Activated naive CD8-positive, alpha-beta T cell treated with anti-CD3 and anti-CD28 coated beads for 36 hours (primary cell): ENCODE measurements at regions not wholly inside any gene's neighbourhood (a gene's known extent, or its start where the extent isn't known, plus 50 kb on each side); places are given as distances from the start of the nearest gene placed in this dataset.
"Not testable (repeated sequence)": the region's sequence is repeated elsewhere in the genome, so short reads cannot be mapped to it uniquely, and the experiment has no call there.

Experiments
- DNase-seq: peaks from one replicate; pipeline ENCODE4 v3.0.0; 2021
- H3K27ac Mint-ChIP-seq: one replicate; pipeline ENCODE4 v1.8.0; 2022; ENCODE audit warnings: mild to moderate bottlenecking, moderate library complexity, mixed read lengths
- H3K27me3 Mint-ChIP-seq: one replicate; pipeline ENCODE4 v1.8.0; 2022; ENCODE audit warnings: mild to moderate bottlenecking, mixed read lengths
- H3K36me3 Mint-ChIP-seq: one replicate; pipeline ENCODE4 v1.8.0; 2021; ENCODE audit warnings: mild to moderate bottlenecking, mixed read lengths
- H3K4me1 Mint-ChIP-seq: one replicate; pipeline ENCODE4 v1.8.0; 2021; ENCODE audit warnings: mixed read lengths
- H3K4me3 Mint-ChIP-seq: one replicate; pipeline ENCODE4 v1.8.0; 2022; ENCODE audit warnings: mild to moderate bottlenecking, moderate library complexity, mixed read lengths
- H3K9me3 Mint-ChIP-seq: one replicate; pipeline ENCODE4 v1.8.0; 2022; ENCODE audit warnings: mixed read lengths

DNA sequence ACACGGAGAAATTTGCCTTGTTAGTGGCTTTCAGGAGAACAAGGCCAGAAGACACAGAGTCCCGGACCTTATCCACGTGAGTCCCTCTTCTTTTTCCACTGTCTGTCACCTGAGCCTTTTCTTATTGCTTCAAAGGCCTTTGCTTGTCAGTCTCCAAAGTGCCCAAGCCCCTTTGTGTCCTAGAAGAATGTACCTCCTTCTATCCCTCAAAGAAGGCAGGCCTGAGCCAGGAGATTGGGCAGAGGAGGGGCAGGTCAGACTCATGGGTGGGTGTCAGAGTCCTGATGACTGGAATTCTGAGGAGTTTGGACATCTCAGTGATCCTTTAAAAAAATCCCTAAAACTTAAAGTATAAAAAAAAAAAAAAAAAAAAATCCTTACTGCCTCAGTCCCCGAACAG lies 299.6 kb upstream of the NCAM1 start:
- Mint-ChIP-seq H3K4me3 (no peak overlapping the region), H3K4me1 (no peaks in the 10 kb centered on the region), H3K36me3 (no peaks in the 10 kb centered on the region), H3K9me3 (no peaks in the 10 kb centered on the region), H3K27ac (no peak overlapping the region), H3K27me3 (no peaks in the 10 kb centered on the region)
- no peak for DNase-seq

DNA sequence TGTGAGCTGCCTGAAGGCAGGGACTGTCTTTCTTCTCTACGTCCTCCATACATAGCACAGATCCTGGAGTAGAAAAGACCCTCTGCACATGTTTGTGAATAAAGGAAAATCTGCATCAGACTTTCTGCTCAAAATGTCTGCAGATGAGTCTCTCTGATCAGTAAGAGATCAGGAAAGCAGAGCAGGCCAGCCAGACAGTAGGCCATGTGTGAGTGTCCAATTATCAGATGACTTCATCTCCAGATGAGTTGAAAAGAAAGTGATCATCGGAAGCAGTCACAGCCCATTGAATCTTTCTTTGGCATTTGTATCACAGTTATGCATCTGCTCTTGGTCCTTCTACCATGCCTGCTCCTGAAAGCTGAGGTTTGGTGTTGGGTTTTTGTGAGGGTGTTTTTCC lies 298.7 kb upstream of the NCAM1 start:
- no peak for DNase-seq
- H3K36me3 Mint-ChIP-seq, result no peaks in the 10 kb centered on the region
- no peaks in the 10 kb centered on the region for H3K4me1 Mint-ChIP-seq
- H3K9me3 Mint-ChIP-seq, result no peaks in the 10 kb centered on the region
- no peak overlapping the region for H3K4me3 Mint-ChIP-seq
- no peak overlapping the region for H3K27ac Mint-ChIP-seq
- no peaks in the 10 kb centered on the region for H3K27me3 Mint-ChIP-seq

DNA sequence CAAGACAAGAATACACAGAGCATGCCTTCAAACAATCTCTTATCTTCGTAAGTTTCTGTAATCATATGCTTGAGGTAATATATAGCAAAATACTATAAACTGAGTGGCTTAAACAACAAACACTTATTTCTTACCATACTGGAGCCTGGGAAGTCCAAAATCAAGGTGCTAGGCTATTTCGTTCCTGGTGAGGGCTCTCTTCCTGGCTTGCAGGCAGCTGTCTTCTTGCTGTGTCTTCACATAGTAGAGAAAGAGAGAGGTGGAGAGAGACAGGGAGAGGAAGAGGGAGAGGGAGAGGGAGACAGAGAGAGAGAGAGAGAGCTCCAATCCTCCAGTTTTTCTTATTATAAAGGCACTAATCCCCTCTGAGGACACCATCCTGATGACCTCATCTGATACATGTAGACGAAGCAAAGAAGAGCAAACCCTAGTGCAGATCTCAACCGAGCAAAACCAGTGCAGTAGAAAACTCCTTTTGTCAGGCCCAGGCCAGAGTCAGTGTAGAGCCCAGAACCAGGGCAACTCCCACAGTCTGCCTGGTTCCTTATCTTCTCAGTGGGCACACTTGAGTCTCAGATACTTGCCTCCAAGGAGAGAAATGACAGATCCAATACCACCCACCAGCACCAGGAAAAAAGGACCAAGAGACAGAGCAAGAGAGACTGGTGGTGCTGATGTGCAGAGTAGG lies 297.1 kb upstream of the NCAM1 start:
- no peaks in the 10 kb centered on the region for H3K9me3 Mint-ChIP-seq
- H3K4me1 Mint-ChIP-seq, result no peaks in the 10 kb centered on the region
- no peaks in the 10 kb centered on the region for H3K36me3 Mint-ChIP-seq
- DNase-seq, result no peak
- H3K4me3 Mint-ChIP-seq, result no peak overlapping the region
- no peak overlapping the region for H3K27ac Mint-ChIP-seq
- H3K27me3 Mint-ChIP-seq, result no peaks in the 10 kb centered on the region

DNA sequence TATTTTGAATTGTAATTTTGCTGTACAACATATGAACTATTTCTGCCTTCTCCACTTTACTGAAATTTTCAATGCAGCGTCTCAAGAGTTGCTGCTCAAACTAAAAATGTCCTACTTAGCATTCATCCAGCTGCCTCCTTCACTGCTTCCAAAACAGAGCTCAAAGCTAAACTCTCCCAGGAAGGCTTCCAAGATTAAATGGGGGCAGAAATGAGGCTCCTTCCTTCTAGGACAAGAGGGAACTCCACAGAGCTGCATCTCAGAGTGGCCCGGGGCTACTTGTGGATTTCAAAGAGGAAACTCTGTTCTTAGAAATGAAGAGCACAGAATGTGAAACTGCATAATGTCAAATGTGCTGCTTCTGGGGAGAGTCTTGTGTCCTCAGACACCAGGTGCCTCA lies 295.9 kb upstream of the NCAM1 start:
- DNase-seq, result no peak
- H3K27ac Mint-ChIP-seq, result no peak overlapping the region
- H3K4me1 Mint-ChIP-seq, result no peaks in the 10 kb centered on the region
- H3K4me3 Mint-ChIP-seq, result no peak overlapping the region
- no peaks in the 10 kb centered on the region for H3K27me3 Mint-ChIP-seq
- H3K36me3 Mint-ChIP-seq, result no peaks in the 10 kb centered on the region
- H3K9me3 Mint-ChIP-seq, result no peaks in the 10 kb centered on the region

DNA sequence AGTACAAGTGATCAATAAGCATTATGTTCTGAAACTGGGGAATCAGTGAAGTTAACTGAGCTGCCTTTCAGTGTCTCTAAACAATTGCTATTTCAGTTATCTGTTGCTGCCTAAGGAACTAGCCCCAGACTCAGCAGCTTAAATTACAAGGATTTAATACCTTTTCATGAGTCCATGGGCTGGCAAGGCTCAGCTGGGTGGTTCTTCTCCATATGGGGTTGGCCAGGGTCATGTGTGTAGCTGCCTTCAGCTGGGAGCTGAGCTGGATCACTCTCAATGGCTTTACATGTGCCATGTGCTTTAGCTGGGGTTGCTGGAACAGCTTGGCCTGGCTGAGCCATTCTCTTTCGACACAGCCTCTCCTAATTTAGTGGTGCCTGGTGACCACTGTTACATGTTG lies 295.0 kb upstream of the NCAM1 start:
- no peaks in the 10 kb centered on the region for H3K4me1 Mint-ChIP-seq
- peaks cover 3% of the 10 kb centered on the region for H3K27me3 Mint-ChIP-seq
- no peak overlapping the region for H3K27ac Mint-ChIP-seq
- no peaks in the 10 kb centered on the region for H3K36me3 Mint-ChIP-seq
- no peaks in the 10 kb centered on the region for H3K9me3 Mint-ChIP-seq
- H3K4me3 Mint-ChIP-seq, result no peak overlapping the region
- DNase-seq, result no peak

DNA sequence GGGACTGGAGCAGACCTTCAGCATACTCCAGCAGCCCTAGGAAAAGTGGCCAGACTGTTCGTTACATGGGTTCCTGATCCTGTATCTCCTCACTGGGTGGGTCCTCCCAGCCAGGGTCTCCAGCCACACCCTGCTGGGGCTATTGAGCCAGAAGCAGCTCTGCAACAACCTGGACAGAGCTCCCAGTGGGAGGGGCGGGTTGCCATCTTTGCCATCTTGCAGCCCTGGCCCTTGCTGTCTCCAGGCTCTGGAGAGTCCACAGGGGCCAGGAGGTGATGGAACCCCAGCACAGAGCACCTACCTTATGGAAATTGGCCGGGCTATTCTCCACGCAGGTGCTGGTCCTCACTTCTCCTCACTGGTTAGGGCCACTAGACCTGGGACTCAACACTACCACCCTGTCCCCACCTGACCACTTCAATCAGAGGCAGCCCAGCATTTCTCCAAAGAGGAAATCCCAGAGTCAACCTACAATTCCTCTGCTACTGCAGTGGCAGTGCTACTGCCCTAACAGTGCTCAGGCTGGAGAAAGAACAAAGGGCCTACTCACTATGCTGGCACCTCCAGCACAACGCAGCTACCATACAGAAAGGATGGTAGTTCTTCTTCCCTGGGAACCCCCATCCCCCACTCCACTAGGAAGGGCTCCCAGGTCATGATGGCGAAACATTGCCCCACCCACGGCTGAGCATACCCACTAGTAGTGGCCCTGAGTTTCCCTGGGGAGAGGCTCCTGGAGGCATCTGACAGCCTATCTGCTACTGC lies 290.2 kb upstream of the NCAM1 start:
- Mint-ChIP-seq H3K27me3 (peaks cover 9% of the 10 kb centered on the region), H3K9me3 (no peaks in the 10 kb centered on the region), H3K4me1 (no peaks in the 10 kb centered on the region), H3K36me3 (no peaks in the 10 kb centered on the region), H3K27ac (no peak overlapping the region), H3K4me3 (no peak overlapping the region)
- no peak for DNase-seq

DNA sequence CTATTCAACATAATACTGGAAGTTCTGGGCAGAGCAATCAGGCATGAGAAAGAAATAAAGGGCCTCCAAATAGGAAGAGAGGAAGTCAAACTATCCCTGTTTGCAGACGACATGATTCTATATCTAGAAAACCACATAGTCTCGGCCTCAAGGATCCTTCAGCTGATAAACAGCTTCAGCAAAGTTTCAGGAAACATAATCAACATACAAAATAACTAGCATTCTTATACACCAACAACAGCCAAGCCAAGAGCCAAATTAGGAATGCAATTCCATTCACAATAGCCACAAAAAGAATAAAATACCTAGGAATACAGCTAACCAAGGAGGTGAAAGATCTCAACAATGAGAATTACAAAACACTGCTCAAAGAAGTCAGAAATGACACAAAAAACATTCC lies 287.8 kb upstream of the NCAM1 start:
- H3K4me3 Mint-ChIP-seq, H3K27ac Mint-ChIP-seq, H3K27me3 Mint-ChIP-seq, H3K4me1 Mint-ChIP-seq, H3K9me3 Mint-ChIP-seq, DNase-seq, H3K36me3 Mint-ChIP-seq: not testable (repeated sequence)

DNA sequence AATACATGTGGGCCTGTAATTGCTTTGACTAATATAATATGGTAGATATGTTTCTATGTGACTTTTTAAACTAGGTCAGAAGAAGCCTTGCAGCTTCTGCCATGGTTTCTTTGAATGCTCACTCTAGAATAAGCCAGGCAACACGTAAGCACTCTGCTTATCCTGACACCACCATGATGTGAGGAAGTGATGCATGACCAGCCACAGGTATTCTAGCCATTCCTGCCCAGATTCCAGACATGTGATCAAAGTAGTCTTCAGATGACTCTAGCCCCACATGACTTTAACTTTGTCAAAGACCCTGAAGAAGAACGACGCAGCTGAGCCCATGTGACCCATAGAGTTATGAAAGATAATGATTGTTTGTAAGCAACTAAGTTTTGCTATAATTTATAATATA lies 276.1 kb upstream of the NCAM1 start:
- Mint-ChIP-seq H3K4me3 (no peak overlapping the region), H3K36me3 (no peaks in the 10 kb centered on the region), H3K9me3 (peaks cover 3% of the 10 kb centered on the region), H3K27ac (no peak overlapping the region), H3K27me3 (peaks cover 9% of the 10 kb centered on the region), H3K4me1 (no peaks in the 10 kb centered on the region)
- no peak for DNase-seq

DNA sequence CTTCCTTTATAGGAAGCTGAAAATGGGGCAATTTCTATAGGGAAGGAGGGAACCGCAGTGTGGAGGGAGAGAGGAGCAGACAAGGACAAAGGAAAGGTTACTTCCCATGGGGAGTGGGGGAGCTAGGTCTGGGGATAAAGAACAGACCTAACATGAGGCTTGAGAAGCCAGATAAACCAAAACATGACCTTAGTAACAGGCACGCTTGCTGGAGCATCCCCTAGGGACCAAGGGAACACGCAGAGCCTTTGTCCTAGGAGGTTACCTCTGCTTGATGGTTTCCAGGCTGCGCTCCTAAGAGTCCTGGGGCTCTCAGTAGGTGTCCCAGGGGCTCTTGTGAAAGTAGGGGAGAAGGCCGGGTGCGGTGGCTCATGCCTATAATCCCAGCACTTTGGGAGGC lies 271.4 kb upstream of the NCAM1 start:
- no peak for DNase-seq
- H3K27me3 Mint-ChIP-seq, result peaks cover 9% of the 10 kb centered on the region
- no peak overlapping the region for H3K27ac Mint-ChIP-seq
- H3K9me3 Mint-ChIP-seq, result no peaks in the 10 kb centered on the region
- H3K36me3 Mint-ChIP-seq, result no peaks in the 10 kb centered on the region
- no peak overlapping the region for H3K4me3 Mint-ChIP-seq
- H3K4me1 Mint-ChIP-seq, result no peaks in the 10 kb centered on the region

DNA sequence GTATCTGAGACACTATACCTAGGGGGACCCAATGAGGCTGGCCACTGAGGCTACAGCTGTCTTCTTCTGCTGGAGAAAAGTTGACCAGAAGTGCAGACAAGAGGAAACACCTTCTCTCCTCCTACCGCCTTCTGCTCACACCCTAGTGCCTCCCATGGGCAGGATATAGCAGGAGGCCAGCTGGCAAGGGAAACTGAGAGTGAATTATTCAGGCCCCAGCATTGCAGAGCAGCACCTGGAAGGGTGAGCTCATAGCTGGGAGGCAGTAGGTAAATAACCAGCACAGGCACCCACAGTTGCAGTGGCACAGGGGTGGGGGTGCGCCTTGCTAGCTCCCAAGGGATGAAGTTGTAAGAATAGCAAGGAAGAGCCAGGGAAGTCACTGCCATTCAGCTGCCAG lies 267.4 kb upstream of the NCAM1 start:
- DNase-seq, result no peak
- no peaks in the 10 kb centered on the region for H3K4me1 Mint-ChIP-seq
- H3K4me3 Mint-ChIP-seq, result no peak overlapping the region
- no peaks in the 10 kb centered on the region for H3K36me3 Mint-ChIP-seq
- H3K9me3 Mint-ChIP-seq, result no peaks in the 10 kb centered on the region
- H3K27ac Mint-ChIP-seq, result no peak overlapping the region
- no peaks in the 10 kb centered on the region for H3K27me3 Mint-ChIP-seq

DNA sequence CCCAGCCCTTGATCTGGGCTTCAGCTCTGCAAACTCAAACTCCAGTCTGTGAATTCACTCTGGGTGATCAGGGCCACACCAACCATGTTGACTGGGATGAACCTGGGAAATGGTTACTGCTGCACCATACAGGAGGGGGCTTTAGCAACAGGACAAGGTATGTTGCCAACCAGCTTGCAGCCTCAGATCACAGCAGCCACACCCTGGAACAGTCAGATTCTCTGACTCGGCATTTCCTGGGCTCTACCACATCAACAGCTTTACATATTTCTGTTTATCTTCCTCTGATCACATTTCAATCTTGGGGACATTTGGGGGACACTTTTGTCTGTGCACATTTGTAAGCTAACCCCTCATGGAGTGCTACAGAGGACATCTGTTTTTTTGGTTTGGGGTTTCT lies 267.0 kb upstream of the NCAM1 start:
- no peak overlapping the region for H3K4me3 Mint-ChIP-seq
- H3K4me1 Mint-ChIP-seq, result no peaks in the 10 kb centered on the region
- no peaks in the 10 kb centered on the region for H3K36me3 Mint-ChIP-seq
- no peak for DNase-seq
- H3K27me3 Mint-ChIP-seq, result no peaks in the 10 kb centered on the region
- no peak overlapping the region for H3K27ac Mint-ChIP-seq
- H3K9me3 Mint-ChIP-seq, result no peaks in the 10 kb centered on the region

DNA sequence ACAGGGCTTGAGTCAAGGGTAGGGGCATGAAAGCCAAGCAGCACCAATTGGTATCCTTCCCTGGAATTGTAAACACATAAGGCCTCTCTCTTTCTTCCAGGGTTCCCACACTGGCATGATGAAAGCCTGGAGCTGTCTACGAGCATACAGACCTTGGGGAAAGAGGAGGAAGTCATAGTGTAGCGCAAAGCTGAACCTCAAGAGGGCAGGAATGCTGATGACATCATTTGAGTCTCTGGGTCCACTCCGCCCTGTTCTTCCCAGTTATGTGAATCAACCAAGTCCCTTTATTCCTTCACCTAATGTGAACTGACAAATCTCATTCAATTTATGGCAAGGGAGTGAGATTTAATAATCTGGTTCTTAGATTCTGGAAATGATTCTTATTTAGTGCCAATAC lies 266.4 kb upstream of the NCAM1 start:
- no peaks in the 10 kb centered on the region for H3K36me3 Mint-ChIP-seq

DNA sequence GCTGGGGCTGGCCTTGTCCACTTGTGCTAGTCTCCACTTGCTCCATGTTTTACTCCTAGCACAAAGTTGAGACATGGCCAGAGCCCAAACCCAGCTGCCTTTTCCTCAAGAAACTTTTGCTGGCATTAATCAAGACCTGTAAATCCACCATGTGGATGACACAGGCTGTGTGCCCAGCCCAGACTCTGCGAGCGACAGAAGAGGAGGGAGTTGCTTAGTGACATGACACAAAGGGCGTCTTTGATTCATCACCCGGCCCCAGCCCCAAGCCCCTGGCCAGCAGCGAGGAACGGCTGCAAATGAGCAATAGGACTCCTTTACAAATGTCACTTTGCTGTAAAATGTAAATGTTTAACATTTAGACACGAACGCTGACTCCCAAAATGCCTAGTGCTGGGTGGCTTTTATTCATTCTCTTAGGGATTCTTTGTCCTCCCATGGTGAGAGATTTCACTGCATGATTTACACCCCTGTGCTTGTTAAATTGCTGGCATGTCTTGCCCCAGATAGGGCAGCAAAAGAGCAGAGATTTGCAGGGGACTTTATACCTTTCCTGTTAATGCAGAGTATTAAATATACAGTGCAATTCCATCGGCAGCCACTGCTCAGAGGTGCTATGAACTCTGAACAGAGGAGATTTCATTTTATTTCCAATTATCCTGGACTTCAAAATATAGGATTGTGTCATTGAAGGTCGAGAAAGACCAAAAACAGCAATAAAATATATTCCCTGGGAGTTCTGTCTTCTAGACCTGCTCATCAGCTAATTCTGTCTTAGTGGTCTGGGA lies 263.6 kb upstream of the NCAM1 start:
- Mint-ChIP-seq H3K27me3 (peaks cover 13% of the 10 kb centered on the region), H3K36me3 (no peaks in the 10 kb centered on the region), H3K4me3 (no peak overlapping the region), H3K4me1 (no peaks in the 10 kb centered on the region), H3K27ac (no peak overlapping the region), H3K9me3 (peaks cover 2% of the 10 kb centered on the region)
- no peak for DNase-seq

More for the DNA sequence above, 266.4 kb upstream of the NCAM1 start:
- no peak overlapping the region for H3K27ac Mint-ChIP-seq
- H3K4me3 Mint-ChIP-seq, result no peak overlapping the region
- no peaks in the 10 kb centered on the region for H3K4me1 Mint-ChIP-seq
- DNase-seq, result no peak
- H3K27me3 Mint-ChIP-seq, result no peaks in the 10 kb centered on the region
- no peaks in the 10 kb centered on the region for H3K9me3 Mint-ChIP-seq

DNA sequence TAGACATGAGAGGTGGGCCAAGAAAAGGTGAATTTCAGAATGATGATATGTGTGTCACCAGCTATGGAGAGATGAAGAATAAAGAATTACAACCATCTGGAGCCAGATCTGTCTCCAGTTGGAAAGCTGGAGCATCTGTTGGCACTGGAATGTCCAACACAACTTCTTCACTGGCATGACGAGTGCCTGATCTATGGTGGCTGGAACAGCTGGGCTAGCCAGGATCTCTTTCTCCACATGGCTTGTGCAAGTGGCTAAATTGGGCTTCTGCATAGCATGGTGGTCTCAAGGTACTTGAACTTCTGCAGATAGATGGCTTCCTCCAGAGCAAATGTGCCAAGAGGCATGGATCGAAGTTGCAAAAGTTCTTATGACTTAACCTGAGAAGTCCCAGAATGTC lies 256.1 kb upstream of the NCAM1 start:
- H3K4me3 Mint-ChIP-seq, result no peak overlapping the region
- H3K27ac Mint-ChIP-seq, result no peak overlapping the region
- H3K27me3 Mint-ChIP-seq, result peaks cover 20% of the 10 kb centered on the region
- H3K4me1 Mint-ChIP-seq, result no peaks in the 10 kb centered on the region
- no peak for DNase-seq
- H3K9me3 Mint-ChIP-seq, result peaks cover 11% of the 10 kb centered on the region
- H3K36me3 Mint-ChIP-seq, result no peaks in the 10 kb centered on the region

DNA sequence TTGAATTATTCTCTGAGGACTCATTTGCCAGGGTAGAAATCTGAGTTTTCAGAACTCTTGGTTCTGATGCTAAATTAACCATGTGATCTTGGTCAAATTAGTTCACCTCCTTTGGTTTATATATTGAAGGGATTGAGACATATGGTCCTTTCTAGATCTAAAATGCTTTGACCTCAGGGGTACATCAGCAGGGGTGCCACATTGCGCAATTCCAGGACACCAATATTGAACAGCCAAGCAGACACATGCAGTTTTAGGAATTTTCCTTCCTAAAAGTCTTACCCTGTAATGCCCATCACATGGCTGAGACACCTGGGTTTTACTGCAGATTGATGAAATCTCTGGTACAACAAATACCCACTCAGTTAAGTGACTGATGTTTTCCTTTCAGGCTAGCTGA lies 254.4 kb upstream of the NCAM1 start:
- Mint-ChIP-seq H3K27ac (no peak overlapping the region), H3K36me3 (no peaks in the 10 kb centered on the region), H3K27me3 (peaks cover 7% of the 10 kb centered on the region), H3K4me3 (no peak overlapping the region), H3K9me3 (peaks cover 10% of the 10 kb centered on the region), H3K4me1 (no peaks in the 10 kb centered on the region)
- DNase-seq, result no peak
